ENCODE measurements at regions not wholly inside any gene's neighbourhood (a gene's known extent, or its start where the extent isn't known, plus 50 kb on each side); places are given as distances from the start of the nearest gene placed in this dataset.

GRCh38 chr3:95348879-95349278 lies 1286.0 kb downstream of the NSUN3 start:
- Histone ChIP-seq H2AFZ (ENCODE audit: insufficient read depth, low read depth, low read length, poor library complexity, severe bottlenecking) (no peak overlapping the region), H3K4me2 (replicated peaks; ENCODE audit: low read depth, low read length, poor library complexity, severe bottlenecking) (no peak overlapping the region), H3K4me3 (ENCODE audit: control extremely low read depth in 1 of 5, extremely low read depth in 1 of 5, insufficient read depth in 1 of 5, low read depth in 2 of 5, low read length in 4 of 5) (no peak overlapping the region), H4K20me1 (ENCODE audit: control insufficient read depth, insufficient read depth, low read length, poor library complexity, severe bottlenecking) (no peaks in the 10 kb centered on the region), H3K27ac (ENCODE audit: low read length in 2 of 2) (no peak overlapping the region), H3K79me2 (ENCODE audit: control insufficient read depth, insufficient read depth, low read length) (no peaks in the 10 kb centered on the region), H3K9ac (ENCODE audit: low read length) (no peak overlapping the region), H3K27me3 (replicated peaks in 1 of 4; ENCODE audit: control extremely low read depth in 1 of 4, control insufficient read depth in 3 of 4, insufficient read depth in 4 of 4, low read length in 3 of 4) (no peaks in the 10 kb centered on the region), H3K36me3 (replicated peaks in 1 of 2; ENCODE audit: control extremely low read depth in 1 of 2, control insufficient read depth in 1 of 2, extremely low read depth in 1 of 2, insufficient read depth in 2 of 2, low read length in 1 of 2) (no peaks in the 10 kb centered on the region), H3K4me1 (ENCODE audit: control insufficient read depth in 2 of 2, insufficient read depth in 2 of 2, low read length in 2 of 2) (no peaks in the 10 kb centered on the region), H3K9me3 (ENCODE audit: control extremely low read depth in 1 of 3, control insufficient read depth in 2 of 3, insufficient read depth in 1 of 3, low read length in 2 of 3) (no peaks in the 10 kb centered on the region)
- ATAC-seq (ENCODE audit: low read depth) (no peak), DNase-seq (no peak)
- ChIA-PET POLR2A (no interaction called here), CTCF (no interaction called here)
- no peak overlapping the region for H3K4me3 Mint-ChIP-seq
- no peaks in the 10 kb centered on the region for H3K27me3 Mint-ChIP-seq
- no peak for TF ChIP-seq EZH2 (IDR thresholded peaks at IDR 0.05; ENCODE audit: borderline replicate concordance, insufficient read depth, low read depth, low read length, poor library complexity, severe bottlenecking)
- TF ChIP-seq CTCF (IDR thresholded peaks at IDR 0.05): no peak
- intact Hi-C loops (cut with micrococcal nuclease): no loop called here
- no peaks in the 10 kb centered on the region for H3K9me3 Mint-ChIP-seq (ENCODE audit: insufficient read depth)
- H3K27ac Mint-ChIP-seq: no peak overlapping the region
- no CpG with 5 or more reads among the region's 3 CpGs for WGBS (ENCODE audit: insufficient coverage)
- H3K4me1 Mint-ChIP-seq: no peaks in the 10 kb centered on the region

GRCh38 chr3:95350049-95350448 lies 1287.2 kb downstream of the NSUN3 start:
- 91% methylated on average over 4 of the region's 4 CpGs for WGBS (ENCODE audit: insufficient coverage)
- H3K27me3 ChIP-seq (replicated peaks in 1 of 4; ENCODE audit: control extremely low read depth in 1 of 4, control insufficient read depth in 3 of 4, insufficient read depth in 4 of 4, low read length in 3 of 4): no peaks in the 10 kb centered on the region
- no peak overlapping the region for H3K4me2 ChIP-seq (replicated peaks; ENCODE audit: low read depth, low read length, poor library complexity, severe bottlenecking)
- H3K27ac ChIP-seq (ENCODE audit: low read length in 2 of 2): no peak overlapping the region
- H3K9ac ChIP-seq (ENCODE audit: low read length): no peak overlapping the region
- DNase-seq (no peak), ATAC-seq (ENCODE audit: low read depth) (no peak)
- H3K27ac Mint-ChIP-seq: no peak overlapping the region
- no peak overlapping the region for H2AFZ ChIP-seq (ENCODE audit: insufficient read depth, low read depth, low read length, poor library complexity, severe bottlenecking)
- H3K4me1 Mint-ChIP-seq: no peaks in the 10 kb centered on the region
- TF ChIP-seq EZH2 (IDR thresholded peaks at IDR 0.05; ENCODE audit: borderline replicate concordance, insufficient read depth, low read depth, low read length, poor library complexity, severe bottlenecking): no peak
- no peak for TF ChIP-seq CTCF (IDR thresholded peaks at IDR 0.05)
- CTCF ChIA-PET: no interaction called here
- POLR2A ChIA-PET: no interaction called here
- H3K79me2 ChIP-seq (ENCODE audit: control insufficient read depth, insufficient read depth, low read length): no peaks in the 10 kb centered on the region
- no peak overlapping the region for H3K4me3 Mint-ChIP-seq
- no peaks in the 10 kb centered on the region for H3K36me3 ChIP-seq (replicated peaks in 1 of 2; ENCODE audit: control extremely low read depth in 1 of 2, control insufficient read depth in 1 of 2, extremely low read depth in 1 of 2, insufficient read depth in 2 of 2, low read length in 1 of 2)
- no peaks in the 10 kb centered on the region for H3K4me1 ChIP-seq (ENCODE audit: control insufficient read depth in 2 of 2, insufficient read depth in 2 of 2, low read length in 2 of 2)
- no peaks in the 10 kb centered on the region for H3K9me3 Mint-ChIP-seq (ENCODE audit: insufficient read depth)
- H4K20me1 ChIP-seq (ENCODE audit: control insufficient read depth, insufficient read depth, low read length, poor library complexity, severe bottlenecking): no peaks in the 10 kb centered on the region
- intact Hi-C loops (cut with micrococcal nuclease): no loop called here
- H3K27me3 Mint-ChIP-seq: no peaks in the 10 kb centered on the region
- no peaks in the 10 kb centered on the region for H3K9me3 ChIP-seq (ENCODE audit: control extremely low read depth in 1 of 3, control insufficient read depth in 2 of 3, insufficient read depth in 1 of 3, low read length in 2 of 3)
- no peak overlapping the region for H3K4me3 ChIP-seq (ENCODE audit: control extremely low read depth in 1 of 5, extremely low read depth in 1 of 5, insufficient read depth in 1 of 5, low read depth in 2 of 5, low read length in 4 of 5)

Measured in B cell (primary cell).